Peyer's patch (tissue), 4 donors: ENCODE measurements at regions not wholly inside any gene's neighbourhood (a gene's known extent, or its start where the extent isn't known, plus 50 kb on each side); places are given as distances from the start of the nearest gene placed in this dataset.

ENCODE experiments used
- DNase-seq, 3 donors: peaks; one replicate each; pipeline ENCODE4 v3.0.0-alpha.2; 2017 to 2019
- H3K27ac ChIP-seq, 4 donors: fragments of 200-600 bp; sonication (generic); one replicate each; pipeline ENCODE4 v1.5.1; 2016 to 2019
- H3K27me3 ChIP-seq, 2 donors: fragments of 200-600 bp; sonication (generic); one replicate each; pipeline ENCODE4 v1.5.1; 2019
- H3K36me3 ChIP-seq, 3 donors: fragments of 200-600 bp; sonication (generic); one replicate each; pipeline ENCODE4 v1.5.1; 2016 to 2019
- H3K4me1 ChIP-seq, 4 donors: fragments of 200-600 bp; sonication (generic); one replicate each; pipeline ENCODE4 v1.5.1; 2016 to 2019
- H3K4me3 ChIP-seq, 4 donors: fragments of 200-600 bp; sonication (generic); 1 replicate in 3 of 4; 2 replicates in 1 of 4; pipeline ENCODE4 v1.5.1; 2016 to 2019; ENCODE audit warnings: mild to moderate bottlenecking in 1 of 4
- H3K9me3 ChIP-seq, 4 donors: fragments of 200-600 bp; sonication (generic); one replicate each; pipeline ENCODE4 v1.5.1; 2016 to 2019; ENCODE audit warnings: mild to moderate bottlenecking in 1 of 4
- POLR2A ChIP-seq, 2 donors: fragments of 450-650 bp; IDR thresholded peaks; one replicate each; pipeline ENCODE4 v1.5.1; 2017; ENCODE audit warnings: antibody characterized with exemption in 2 of 2, mild to moderate bottlenecking in 2 of 2, moderate library complexity in 2 of 2
- TF ChIP-seq, protein P1 (sequence below), 6 experiments: fragments of 450-650 bp in 4 of 6; fragments of 200-600 bp in 2 of 6; sonication (generic) in 1 of 6; IDR thresholded peaks; one replicate each; pipeline ENCODE4 v1.5.1; 2017 to 2019; ENCODE audit warnings: antibody characterized with exemption in 6 of 6, mild to moderate bottlenecking in 3 of 6, moderate library complexity in 1 of 6

DNA sequence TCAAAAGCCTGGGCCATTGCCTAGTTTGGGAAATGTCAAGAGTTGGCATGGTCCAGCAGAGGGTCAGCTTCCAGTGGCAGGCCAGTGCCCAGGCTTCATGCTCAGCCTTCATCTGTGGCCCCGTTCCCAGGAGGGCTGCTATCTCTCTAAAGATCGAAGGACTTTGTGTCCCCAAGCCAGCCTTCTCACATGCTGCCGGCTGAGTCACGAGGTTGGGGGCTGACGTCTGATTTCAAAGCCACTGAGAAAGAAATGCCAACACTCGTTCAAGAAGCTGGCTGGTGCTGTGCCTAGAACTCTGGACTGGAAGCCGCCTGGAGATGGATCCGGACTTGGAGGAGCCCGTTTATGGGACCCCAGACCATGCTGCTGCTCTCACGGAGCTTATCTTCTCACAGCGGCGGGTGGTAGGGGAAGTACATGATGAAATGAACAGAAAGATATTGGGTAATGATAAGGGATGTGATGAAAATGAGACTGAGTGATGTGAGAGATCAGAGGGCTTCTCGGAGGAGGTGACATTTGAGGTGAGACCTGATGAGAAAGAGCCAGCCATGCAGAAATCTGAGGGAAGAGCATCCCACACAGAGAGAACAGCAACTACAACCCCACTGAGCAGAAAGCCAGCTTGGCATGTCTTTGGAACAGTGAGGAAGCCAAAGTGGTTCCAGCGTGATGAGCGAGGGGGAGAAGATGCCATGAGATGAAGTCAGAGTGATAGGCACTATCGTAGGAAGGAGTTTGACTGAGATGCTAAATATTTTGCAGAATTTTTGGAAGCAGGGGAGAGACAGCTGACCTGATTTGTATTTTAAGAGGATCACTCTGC, 54.9 kb upstream of the BOD1 start:
- DNase-seq: peak in 1 of 3 donors; percentile 60
- Histone ChIP-seq H3K27me3 (no peaks in the 10 kb centered on the region), H3K27ac (peak overlapping the region in 2 of 4 donors; percentile 30 to 45), H3K4me3 (no peak overlapping the region), H3K36me3 (no peaks in the 10 kb centered on the region), H3K4me1 (no peaks in the 10 kb centered on the region), H3K9me3 (no peaks in the 10 kb centered on the region)
- no peak for TF ChIP-seq POLR2A (IDR thresholded peaks at IDR 0.05)
- TF ChIP-seq, protein P1, sequence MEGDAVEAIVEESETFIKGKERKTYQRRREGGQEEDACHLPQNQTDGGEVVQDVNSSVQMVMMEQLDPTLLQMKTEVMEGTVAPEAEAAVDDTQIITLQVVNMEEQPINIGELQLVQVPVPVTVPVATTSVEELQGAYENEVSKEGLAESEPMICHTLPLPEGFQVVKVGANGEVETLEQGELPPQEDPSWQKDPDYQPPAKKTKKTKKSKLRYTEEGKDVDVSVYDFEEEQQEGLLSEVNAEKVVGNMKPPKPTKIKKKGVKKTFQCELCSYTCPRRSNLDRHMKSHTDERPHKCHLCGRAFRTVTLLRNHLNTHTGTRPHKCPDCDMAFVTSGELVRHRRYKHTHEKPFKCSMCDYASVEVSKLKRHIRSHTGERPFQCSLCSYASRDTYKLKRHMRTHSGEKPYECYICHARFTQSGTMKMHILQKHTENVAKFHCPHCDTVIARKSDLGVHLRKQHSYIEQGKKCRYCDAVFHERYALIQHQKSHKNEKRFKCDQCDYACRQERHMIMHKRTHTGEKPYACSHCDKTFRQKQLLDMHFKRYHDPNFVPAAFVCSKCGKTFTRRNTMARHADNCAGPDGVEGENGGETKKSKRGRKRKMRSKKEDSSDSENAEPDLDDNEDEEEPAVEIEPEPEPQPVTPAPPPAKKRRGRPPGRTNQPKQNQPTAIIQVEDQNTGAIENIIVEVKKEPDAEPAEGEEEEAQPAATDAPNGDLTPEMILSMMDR (IDR thresholded peaks at IDR 0.05): no peak

DNA sequence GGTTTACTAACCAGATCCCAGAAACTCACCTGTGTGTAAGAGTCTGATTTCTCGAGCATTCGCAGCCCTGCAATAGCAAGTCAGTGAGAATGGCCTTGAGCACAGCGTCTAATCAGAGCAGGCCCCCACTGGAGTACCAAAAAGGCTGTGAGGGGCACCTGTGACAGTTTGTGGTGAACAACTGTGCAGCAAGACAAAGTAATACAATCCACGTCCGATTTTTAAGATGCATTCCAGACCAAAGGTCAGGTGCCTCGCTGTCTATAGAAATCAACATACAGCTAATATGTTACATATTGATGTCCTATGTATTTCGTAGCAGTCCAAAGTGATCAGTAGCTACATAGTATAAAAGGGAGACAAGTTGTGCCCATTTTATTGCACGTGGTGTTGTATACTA, 55.7 kb upstream of the BOD1 start:
- DNase-seq: no peak
- Histone ChIP-seq H3K4me3 (no peak overlapping the region), H3K27me3 (no peaks in the 10 kb centered on the region), H3K27ac (peak overlapping the region in 1 of 4 donors; percentile 30), H3K9me3 (no peaks in the 10 kb centered on the region), H3K4me1 (no peaks in the 10 kb centered on the region), H3K36me3 (no peaks in the 10 kb centered on the region)
- TF ChIP-seq, protein P1 (IDR thresholded peaks at IDR 0.05): no peak
- TF ChIP-seq POLR2A (IDR thresholded peaks at IDR 0.05): no peak

DNA sequence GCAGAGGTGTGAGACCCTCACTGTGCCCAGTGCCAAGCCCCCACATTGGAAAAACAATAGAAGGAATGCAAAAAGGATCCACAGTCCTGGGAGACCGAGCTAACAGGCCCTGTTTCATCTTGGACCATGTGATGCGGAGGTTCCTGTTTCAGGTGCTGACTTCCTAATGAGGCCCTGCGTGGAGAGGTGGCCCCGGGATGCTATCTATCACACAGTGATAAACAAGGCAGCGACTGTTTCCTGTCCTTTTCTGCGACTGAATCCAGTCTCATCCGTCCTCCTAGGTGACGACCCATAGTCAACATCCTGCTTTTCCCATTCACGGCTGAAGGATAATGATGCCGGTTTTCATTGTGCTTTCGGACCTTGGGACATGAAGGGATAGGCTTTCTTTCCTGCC, 56.4 kb upstream of the BOD1 start:
- Histone ChIP-seq H3K27ac (no peak overlapping the region), H3K4me3 (no peak overlapping the region), H3K4me1 (no peaks in the 10 kb centered on the region), H3K9me3 (no peaks in the 10 kb centered on the region), H3K36me3 (no peaks in the 10 kb centered on the region), H3K27me3 (no peaks in the 10 kb centered on the region)
- TF ChIP-seq POLR2A (IDR thresholded peaks at IDR 0.05): no peak
- TF ChIP-seq, protein P1 (IDR thresholded peaks at IDR 0.05): no peak
- DNase-seq: no peak

DNA sequence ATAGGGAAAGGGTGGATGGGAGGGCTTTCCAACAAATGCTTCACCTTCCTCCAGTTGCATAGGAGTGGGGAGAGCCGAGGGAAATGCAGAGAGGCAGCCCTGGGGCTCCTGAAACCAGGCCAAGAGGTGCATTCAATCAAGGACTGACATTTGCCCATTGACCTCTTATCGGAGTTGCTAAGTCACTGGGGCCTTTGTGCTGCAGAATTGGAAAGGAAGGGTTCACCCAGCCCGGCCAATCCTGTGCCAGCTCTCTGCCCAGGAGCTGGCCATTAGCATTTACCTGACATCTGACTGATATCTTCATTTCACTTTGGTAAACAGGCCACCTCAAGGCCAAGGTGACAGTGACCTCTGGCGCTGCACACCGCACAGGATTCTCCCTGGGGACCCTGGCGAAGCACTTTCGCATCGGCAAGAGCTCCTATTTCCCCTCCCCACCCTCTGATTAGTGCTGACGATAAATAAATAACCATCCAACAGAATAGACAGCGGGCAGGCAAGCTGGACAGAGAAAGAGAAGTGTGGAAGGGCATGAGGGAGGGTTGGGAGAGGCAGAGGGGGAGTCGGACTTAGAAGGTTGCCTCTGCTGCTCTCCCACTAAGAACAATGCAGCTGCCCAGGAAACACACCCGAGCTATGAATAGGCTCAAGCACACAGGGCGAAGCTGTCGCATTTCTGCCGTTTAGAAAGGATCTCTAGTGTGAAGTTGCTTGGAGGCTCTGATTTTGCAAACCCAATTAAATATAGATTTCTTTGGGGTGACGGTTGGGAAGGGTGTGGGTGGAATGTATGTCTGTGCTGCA, 57.0 kb upstream of the BOD1 start:
- no peak for TF ChIP-seq POLR2A (IDR thresholded peaks at IDR 0.05)
- TF ChIP-seq, protein P1 (IDR thresholded peaks at IDR 0.05): no peak
- Histone ChIP-seq H3K4me1 (no peaks in the 10 kb centered on the region), H3K27me3 (no peaks in the 10 kb centered on the region), H3K36me3 (no peaks in the 10 kb centered on the region), H3K9me3 (no peaks in the 10 kb centered on the region), H3K27ac (no peak overlapping the region), H3K4me3 (no peak overlapping the region)
- DNase-seq: no peak

DNA sequence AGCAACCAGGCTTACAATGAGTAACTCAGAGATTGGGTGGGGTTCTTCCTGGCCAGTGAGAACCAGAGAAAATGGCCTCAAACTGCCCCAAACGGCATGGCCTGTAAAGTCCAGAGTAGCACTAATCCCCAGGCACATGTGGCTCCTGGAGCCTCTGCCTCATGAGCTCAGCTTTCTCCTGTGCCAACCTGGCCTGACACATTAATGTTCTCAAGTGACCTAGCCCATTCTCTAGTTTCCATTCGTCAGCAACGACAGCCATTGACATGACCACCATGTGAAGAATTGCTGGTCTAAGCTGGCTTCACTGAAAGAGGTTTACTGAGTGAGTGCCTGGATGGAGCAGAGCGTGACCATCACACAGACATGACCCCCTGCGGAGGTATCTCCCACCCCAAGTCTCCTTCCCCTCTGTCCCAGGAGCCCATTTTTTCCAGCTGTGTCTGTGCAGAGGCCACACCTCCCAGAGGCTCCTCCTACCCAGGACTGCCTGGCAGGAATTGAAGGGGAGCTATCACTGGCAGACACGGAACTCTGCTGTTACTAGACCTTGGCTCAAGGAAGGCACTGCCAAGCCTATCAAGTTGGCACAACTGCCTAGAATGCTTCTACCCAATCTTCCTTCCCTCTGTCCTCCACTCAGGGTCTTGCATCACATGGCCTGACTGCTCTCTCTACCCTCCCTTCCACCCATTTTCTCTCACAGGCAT, 59.0 kb upstream of the BOD1 start:
- no peaks in the 10 kb centered on the region for H3K36me3 ChIP-seq
- H3K27me3 ChIP-seq: no peaks in the 10 kb centered on the region
- TF ChIP-seq POLR2A (IDR thresholded peaks at IDR 0.05): no peak
- TF ChIP-seq, protein P1 (IDR thresholded peaks at IDR 0.05): no peak
- no peaks in the 10 kb centered on the region for H3K4me1 ChIP-seq
- H3K4me3 ChIP-seq: no peak overlapping the region
- no peaks in the 10 kb centered on the region for H3K9me3 ChIP-seq
- DNase-seq: no peak
- H3K27ac ChIP-seq: no peak overlapping the region
